Retinal pigment epithelial cell (primary cell): ENCODE measurements at regions not wholly inside any gene's neighbourhood (a gene's known extent, or its start where the extent isn't known, plus 50 kb on each side); places are given as distances from the start of the nearest gene placed in this dataset.

ENCODE experiments used
- DNase-seq: peaks from one replicate; pipeline ENCODE4 v3.0.0-alpha.2; 2010; ENCODE audit warnings: low read depth
- H3K4me3 ChIP-seq: 2 replicates; pipeline ENCODE4 v1.5.1; 2011; ENCODE audit warnings: mild to moderate bottlenecking, low read length, control low read depth, moderate library complexity
- TF ChIP-seq, protein P1 (sequence below): conservative IDR thresholded peaks from 2 replicates; pipeline ENCODE4 v1.5.1; 2011; ENCODE audit warnings: low read depth, low read length, control low read depth, inconsistent platforms

GRCh38 chr11:62062223-62062861, 61.5 kb upstream of the INCENP start:
- TF ChIP-seq, protein P1, sequence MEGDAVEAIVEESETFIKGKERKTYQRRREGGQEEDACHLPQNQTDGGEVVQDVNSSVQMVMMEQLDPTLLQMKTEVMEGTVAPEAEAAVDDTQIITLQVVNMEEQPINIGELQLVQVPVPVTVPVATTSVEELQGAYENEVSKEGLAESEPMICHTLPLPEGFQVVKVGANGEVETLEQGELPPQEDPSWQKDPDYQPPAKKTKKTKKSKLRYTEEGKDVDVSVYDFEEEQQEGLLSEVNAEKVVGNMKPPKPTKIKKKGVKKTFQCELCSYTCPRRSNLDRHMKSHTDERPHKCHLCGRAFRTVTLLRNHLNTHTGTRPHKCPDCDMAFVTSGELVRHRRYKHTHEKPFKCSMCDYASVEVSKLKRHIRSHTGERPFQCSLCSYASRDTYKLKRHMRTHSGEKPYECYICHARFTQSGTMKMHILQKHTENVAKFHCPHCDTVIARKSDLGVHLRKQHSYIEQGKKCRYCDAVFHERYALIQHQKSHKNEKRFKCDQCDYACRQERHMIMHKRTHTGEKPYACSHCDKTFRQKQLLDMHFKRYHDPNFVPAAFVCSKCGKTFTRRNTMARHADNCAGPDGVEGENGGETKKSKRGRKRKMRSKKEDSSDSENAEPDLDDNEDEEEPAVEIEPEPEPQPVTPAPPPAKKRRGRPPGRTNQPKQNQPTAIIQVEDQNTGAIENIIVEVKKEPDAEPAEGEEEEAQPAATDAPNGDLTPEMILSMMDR, result no peak
- H3K4me3 ChIP-seq, result no peak overlapping the region
- no peak for DNase-seq

DNA sequence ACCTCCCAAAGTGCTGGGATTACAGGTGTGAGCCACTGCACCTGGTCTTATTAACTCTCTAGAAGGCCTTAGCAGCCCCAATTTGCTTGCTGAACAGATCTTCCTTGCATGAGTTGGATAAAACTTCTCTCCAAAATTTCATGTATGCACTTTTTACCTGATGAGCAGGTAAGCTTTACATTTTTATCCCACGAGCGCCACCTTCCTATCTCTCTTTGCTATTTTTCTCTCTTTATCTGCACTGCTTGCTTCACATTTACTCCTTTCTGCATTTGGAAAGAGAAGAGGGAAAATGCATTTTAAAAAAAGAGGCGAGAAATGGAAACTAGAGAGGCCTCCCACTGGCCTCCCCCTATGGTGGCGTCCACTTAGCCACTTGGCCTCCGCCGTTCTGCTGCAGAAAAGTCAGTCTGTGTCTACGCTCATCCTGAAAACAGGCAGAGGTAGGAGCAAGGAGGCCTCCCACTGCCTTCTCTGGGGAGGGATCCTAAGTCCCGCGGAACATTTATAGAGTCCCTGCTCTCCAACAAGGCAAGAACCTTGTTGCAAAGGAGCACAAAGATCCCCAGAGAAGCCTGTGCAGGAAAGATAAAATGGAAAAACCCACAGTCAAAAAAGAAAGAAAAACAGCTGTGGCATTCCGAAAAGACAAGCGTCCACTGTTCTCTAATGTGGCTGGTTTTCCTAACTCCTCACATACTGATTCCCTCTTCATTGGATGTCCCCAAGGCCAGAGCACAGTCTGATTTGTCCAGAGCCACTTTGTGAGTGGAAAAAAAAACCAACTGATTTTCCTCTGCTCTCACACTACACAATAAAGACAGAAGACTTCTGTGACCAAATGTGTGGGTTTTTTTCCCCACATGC, 62.2 kb upstream of the INCENP start:
- TF ChIP-seq, protein P1, result no peak
- no peak for DNase-seq
- no peak overlapping the region for H3K4me3 ChIP-seq

GRCh38 chr11:62057069-62057468, 66.7 kb upstream of the INCENP start:
- DNase-seq, result no peak
- no peak overlapping the region for H3K4me3 ChIP-seq
- TF ChIP-seq, protein P1, result no peak

- TF ChIP-seq, protein P1, result no peak
- no peak overlapping the region for H3K4me3 ChIP-seq
- no peak for DNase-seq
Observed at GRCh38 chr11:62055970-62056369, 67.8 kb upstream of the INCENP start.

DNA sequence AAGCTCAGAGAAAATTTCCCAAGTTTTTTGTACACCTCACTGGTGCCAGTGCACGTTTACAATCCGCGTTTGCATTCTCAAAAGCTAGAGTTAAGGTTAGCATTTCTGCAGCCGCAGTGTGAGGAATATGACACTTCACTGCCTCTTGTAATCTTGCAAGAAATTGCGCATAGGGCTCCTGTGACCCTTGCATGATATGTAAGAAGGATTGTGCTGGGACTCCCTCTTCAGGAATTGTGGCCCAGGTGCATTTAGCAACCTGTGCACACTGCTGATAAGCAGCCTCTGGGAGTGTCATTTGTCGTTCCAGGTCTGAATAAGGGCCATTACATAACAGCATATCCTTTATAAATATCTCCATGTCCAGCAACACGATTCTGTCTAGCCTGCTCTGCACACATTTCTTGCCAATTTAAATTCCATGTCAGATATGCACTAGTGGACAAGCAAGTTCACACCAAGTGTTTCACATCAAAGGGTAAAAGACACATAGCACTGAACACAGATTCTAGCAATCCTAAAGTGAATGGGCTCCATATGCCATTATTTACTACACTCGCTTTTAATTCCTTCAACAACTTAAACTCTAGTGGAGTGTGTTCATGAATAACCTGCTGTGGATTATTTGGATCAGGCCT, 69.2 kb upstream of the INCENP start:
- no peak for DNase-seq
- TF ChIP-seq, protein P1, result peak; percentile 7
- no peak overlapping the region for H3K4me3 ChIP-seq

GRCh38 chr11:62054081-62054480, 69.7 kb upstream of the INCENP start:
- DNase-seq, result no peak
- TF ChIP-seq, protein P1, result no peak
- H3K4me3 ChIP-seq, result no peak overlapping the region

DNA sequence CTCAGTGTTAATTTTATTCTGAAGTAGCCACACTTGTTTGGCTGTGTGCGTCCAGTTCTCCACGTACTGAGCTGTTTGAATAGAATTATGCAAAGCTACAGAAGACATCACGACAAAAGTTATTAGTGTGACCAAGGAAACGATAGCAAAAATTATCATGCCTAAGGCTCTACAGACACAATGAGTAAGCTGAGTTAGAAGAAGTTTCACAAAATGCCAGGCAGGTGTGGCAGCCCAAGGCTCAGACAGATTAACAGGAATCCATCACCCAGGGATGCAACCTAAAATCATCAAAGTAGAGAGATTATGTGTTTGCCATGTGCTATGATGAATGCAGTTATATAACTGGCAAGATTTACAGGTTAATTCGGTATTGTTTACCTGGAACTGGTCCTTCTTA, 73.1 kb upstream of the INCENP start:
- no peak for DNase-seq
- no peak overlapping the region for H3K4me3 ChIP-seq
- TF ChIP-seq, protein P1, result no peak
